K562 (cell line): ENCODE measurements at regions not wholly inside any gene's neighbourhood (a gene's known extent, or its start where the extent isn't known, plus 50 kb on each side); places are given as distances from the start of the nearest gene placed in this dataset.
"Not testable (repeated sequence)": the region's sequence is repeated elsewhere in the genome, so short reads cannot be mapped to it uniquely, and the experiment has no call there.

ENCODE experiments used
- BCOR ChIP-seq: fragments of 450-650 bp; IDR thresholded peaks from 2 replicates; pipeline ENCODE4 v1.6.1; 2016
- CEBPG ChIP-seq, 3 experiments: fragments of 200-800 bp in 1 of 3; sonication (Bioruptor generic) in 1 of 3; sonication (generic) in 1 of 3; formaldehyde crosslinking in 1 of 3; IDR thresholded peaks in 2 of 3; conservative IDR thresholded peaks in 1 of 3; 2 replicates each; pipeline versions ENCODE4 v1.6.1 to v1.8.0; 2016 to 2022; ENCODE audit warnings: missing compliant biosample characterization in 2 of 3, missing genetic modification characterization in 2 of 3, mild to moderate bottlenecking in 1 of 3, missing genetic modification reagents in 1 of 3
- CTBP1 ChIP-seq: fragments of 450-650 bp; IDR thresholded peaks from 2 replicates; pipeline ENCODE4 v1.6.1; 2016; ENCODE audit warnings: borderline replicate concordance
- DPF2 ChIP-seq: fragments of 450-650 bp; IDR thresholded peaks from 2 replicates; pipeline ENCODE4 v1.6.1; 2016
- EP400 ChIP-seq: fragments of 450-650 bp; IDR thresholded peaks from 2 replicates; pipeline ENCODE4 v1.6.1; 2017; ENCODE audit warnings: antibody characterized with exemption, mild to moderate bottlenecking, moderate library complexity
- GABPB1 ChIP-seq: sonication (generic); formaldehyde crosslinking; IDR thresholded peaks from 2 replicates; pipeline ENCODE4 v1.8.0; 2022; ENCODE audit warnings: mild to moderate bottlenecking, missing genetic modification reagents
- HNRNPLL ChIP-seq: fragments of 200-400 bp; formaldehyde crosslinking; IDR thresholded peaks from 2 replicates; pipeline ENCODE4 v1.6.1; 2017; ENCODE audit warnings: low read length, low read depth, mild to moderate bottlenecking; ENCODE audit not compliant: poor library complexity, severe bottlenecking
- MEIS2 ChIP-seq: fragments of 450-650 bp; IDR thresholded peaks from 2 replicates; pipeline ENCODE4 v1.6.1; 2014; ENCODE audit warnings: mild to moderate bottlenecking; ENCODE audit not compliant: partially characterized antibody
- MYBL2 ChIP-seq, 2 experiments: fragments of 450-650 bp in 1 of 2; sonication (generic) in 1 of 2; formaldehyde crosslinking in 1 of 2; IDR thresholded peaks; 2 replicates each; pipeline versions ENCODE4 v1.6.1 to v1.8.1; 2017 to 2022; ENCODE audit warnings: borderline replicate concordance in 1 of 2, inconsistent platforms in 1 of 2, low read depth in 1 of 2, mild to moderate bottlenecking in 1 of 2, missing genetic modification reagents in 1 of 2, moderate library complexity in 1 of 2
- NFRKB ChIP-seq: fragments of 450-650 bp; IDR thresholded peaks from 2 replicates; pipeline ENCODE4 v1.6.1; 2016; ENCODE audit warnings: low read depth
- PKNOX1 ChIP-seq: fragments of 450-650 bp; IDR thresholded peaks from 2 replicates; pipeline ENCODE4 v1.6.1; 2016
- RB1 ChIP-seq: fragments of 450-650 bp; IDR thresholded peaks from 2 replicates; pipeline ENCODE4 v1.6.1; 2017; ENCODE audit warnings: low read depth, mild to moderate bottlenecking
- RBFOX2 ChIP-seq: fragments of 200-400 bp; formaldehyde crosslinking; IDR thresholded peaks from 2 replicates; pipeline ENCODE4 v1.6.1; 2017; ENCODE audit warnings: low read depth, mild to moderate bottlenecking, low read length, moderate library complexity
- SAP30 ChIP-seq: fragments of 200-600 bp; sonication (generic); IDR thresholded peaks from 2 replicates; pipeline ENCODE4 v1.6.1; 2012; ENCODE audit warnings: borderline replicate concordance, low read depth, mild to moderate bottlenecking, moderate library complexity, low read length, control low read depth, inconsistent platforms; ENCODE audit not compliant: insufficient read depth, poor library complexity, severe bottlenecking
- SIN3B ChIP-seq: fragments of 450-650 bp; IDR thresholded peaks from 2 replicates; pipeline ENCODE4 v1.6.1; 2017; ENCODE audit warnings: low read depth, mild to moderate bottlenecking, moderate library complexity
- SP1 ChIP-seq: sonication (generic); formaldehyde crosslinking; IDR thresholded peaks from 2 replicates; pipeline ENCODE4 v1.8.1; 2022; ENCODE audit warnings: mild to moderate bottlenecking, missing genetic modification reagents
- SRF ChIP-seq, 2 experiments: fragments of 250-450, 450-650 bp in 1 of 2; sonication (Bioruptor Pico) in 1 of 2; sonication (generic) in 1 of 2; formaldehyde crosslinking; IDR thresholded peaks; 2 replicates each; pipeline versions ENCODE4 v1.5.0 to v1.5.1; 2020 to 2022; ENCODE audit warnings: mild to moderate bottlenecking in 1 of 2, missing genetic modification reagents in 1 of 2
- TOE1 ChIP-seq, 2 experiments: fragments of 450-650 bp in 1 of 2; sonication (generic) in 1 of 2; formaldehyde crosslinking in 1 of 2; IDR thresholded peaks; 2 replicates each; pipeline versions ENCODE4 v1.7.1 to v1.8.0; 2016 to 2022; ENCODE audit warnings: borderline replicate concordance in 2 of 2, mild to moderate bottlenecking in 2 of 2, antibody characterized with exemption in 1 of 2, inconsistent platforms in 1 of 2, low read depth in 1 of 2, missing genetic modification reagents in 1 of 2, moderate library complexity in 1 of 2
- TRIM24 ChIP-seq, 2 experiments: fragments of 450-650 bp; IDR thresholded peaks; 2 replicates each; pipeline ENCODE4 v1.6.1; 2016
- ZBTB2 ChIP-seq: fragments of 450-650 bp; IDR thresholded peaks from 2 replicates; pipeline ENCODE4 v1.6.1; 2016; ENCODE audit warnings: antibody characterized with exemption
- ZFX ChIP-seq: sonication (generic); formaldehyde crosslinking; IDR thresholded peaks from 2 replicates; pipeline ENCODE4 v1.8.0; 2022; ENCODE audit warnings: mild to moderate bottlenecking, missing genetic modification reagents, moderate library complexity
- ZNF263 ChIP-seq: sonication (generic); formaldehyde crosslinking; IDR thresholded peaks from 2 replicates; pipeline ENCODE4 v1.8.0; 2022; ENCODE audit warnings: mild to moderate bottlenecking, missing genetic modification reagents, borderline replicate concordance
- ZNF511 ChIP-seq: sonication (generic); formaldehyde crosslinking; IDR thresholded peaks from 2 replicates; pipeline ENCODE4 v1.8.0; 2022; ENCODE audit warnings: mild to moderate bottlenecking, missing genetic modification reagents

GRCh38 chr7:32727483-32728411, 163.8 kb downstream of the KBTBD2 start (continued):
- TF ChIP-seq ZBTB2: peak; percentile 61; the same call in 1 of the 2 replicates
- TF ChIP-seq SP1: 0 out of 2 replicates have a peak, but pooled peaks have one; percentile 20
- peak in 1 of 2 experiments; percentile 22; a peak in 1 of 4 replicates for TF ChIP-seq SRF (CRISPR knock-in tag; IDR thresholded peaks at IDR 0.05)
- TF ChIP-seq ZFX (CRISPR knock-in tag): peak; percentile 92
- TF ChIP-seq ZNF263: peak; percentile 92
- TF ChIP-seq PKNOX1: peak; percentile 83
- TF ChIP-seq TRIM24 (IDR thresholded peaks at IDR 0.05): peak in 1 of 2 experiments; percentile 24; a peak in 1 of 4 replicates
- peak; percentile 23; the same call in 1 of the 2 replicates for TF ChIP-seq DPF2
- peak; percentile 26 for TF ChIP-seq MEIS2
- peak; percentile 22; the same call in 1 of the 2 replicates for TF ChIP-seq SIN3B
- peak; percentile 55; the same call in 1 of the 2 replicates for TF ChIP-seq EP400
- TF ChIP-seq GABPB1 (CRISPR knock-in tag): 0 out of 2 replicates have a peak, but pooled peaks have one; percentile 26
- TF ChIP-seq SAP30: peak; percentile 0
- peak; percentile 65 for TF ChIP-seq CTBP1
- TF ChIP-seq CEBPG (CRISPR knock-in tag; IDR thresholded peaks at IDR 0.05): 0 out of 2 replicates have a peak, but pooled peaks have one; percentile 17
- TF ChIP-seq CEBPG (tag; conservative IDR thresholded peaks at IDR 0.05 in 1 of 2, IDR thresholded peaks at IDR 0.05 in 1 of 2); MYBL2 (CRISPR knock-in tag; IDR thresholded peaks at IDR 0.05; ENCODE audit: borderline replicate concordance); TOE1 (CRISPR knock-in tag; IDR thresholded peaks at IDR 0.05; ENCODE audit: borderline replicate concordance, low read depth): not testable (repeated sequence)
- TF ChIP-seq RBFOX2: peak; percentile 74
- TF ChIP-seq BCOR: 0 out of 2 replicates have a peak, but pooled peaks have one; percentile 22
- 0 out of 2 replicates have a peak, but pooled peaks have one; percentile 32 for TF ChIP-seq NFRKB
- TF ChIP-seq MYBL2 (IDR thresholded peaks at IDR 0.05; ENCODE audit: low read depth): peak; percentile 86
- 0 out of 2 replicates have a peak, but pooled peaks have one; percentile 50 for TF ChIP-seq TOE1 (IDR thresholded peaks at IDR 0.05; ENCODE audit: borderline replicate concordance)
- peak; percentile 87 for TF ChIP-seq HNRNPLL
- TF ChIP-seq RB1: peak; percentile 4; the same call in 1 of the 2 replicates
- TF ChIP-seq ZNF511 (CRISPR knock-in tag): 0 out of 2 replicates have a peak, but pooled peaks have one; percentile 55
